Choroid plexus epithelial cell (primary cell): ENCODE measurements at regions not wholly inside any gene's neighbourhood (a gene's known extent, or its start where the extent isn't known, plus 50 kb on each side); places are given as distances from the start of the nearest gene placed in this dataset.

Experiments used
- DNase-seq: peaks from one replicate; pipeline ENCODE4 v3.0.0-alpha.2; 2010; ENCODE audit warnings: low read depth
- H3K4me3 ChIP-seq: 2 replicates; pipeline ENCODE4 v1.5.1; 2011; ENCODE audit warnings: low read depth, mild to moderate bottlenecking, control low read depth, low read length, moderate library complexity
- TF ChIP-seq, protein P1 (sequence below): conservative IDR thresholded peaks from 2 replicates; pipeline ENCODE4 v1.5.1; 2011; ENCODE audit warnings: low read depth, mild to moderate bottlenecking, control low read depth, inconsistent platforms, low read length, moderate library complexity

DNA sequence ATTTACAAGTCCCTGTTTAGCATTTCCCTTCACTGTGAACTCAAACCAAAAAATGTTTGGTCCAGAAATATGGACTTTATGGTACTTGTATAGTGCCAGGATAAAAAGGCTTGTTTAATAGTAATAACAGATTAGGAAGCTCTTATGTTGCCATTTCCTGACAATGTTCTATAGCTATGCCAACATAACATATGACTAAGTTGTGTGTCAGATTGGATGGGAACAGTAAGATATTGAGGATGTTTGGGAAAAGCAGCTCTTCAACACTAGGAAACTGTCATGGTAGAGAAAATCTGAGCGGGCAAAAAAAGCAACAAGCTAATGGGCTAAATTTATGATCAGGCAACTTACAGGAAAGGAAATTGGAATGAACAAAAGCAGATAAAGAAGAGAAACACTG is 287.1 kb upstream of the ADGRL4 start:
- no peak for DNase-seq
- TF ChIP-seq, protein P1, sequence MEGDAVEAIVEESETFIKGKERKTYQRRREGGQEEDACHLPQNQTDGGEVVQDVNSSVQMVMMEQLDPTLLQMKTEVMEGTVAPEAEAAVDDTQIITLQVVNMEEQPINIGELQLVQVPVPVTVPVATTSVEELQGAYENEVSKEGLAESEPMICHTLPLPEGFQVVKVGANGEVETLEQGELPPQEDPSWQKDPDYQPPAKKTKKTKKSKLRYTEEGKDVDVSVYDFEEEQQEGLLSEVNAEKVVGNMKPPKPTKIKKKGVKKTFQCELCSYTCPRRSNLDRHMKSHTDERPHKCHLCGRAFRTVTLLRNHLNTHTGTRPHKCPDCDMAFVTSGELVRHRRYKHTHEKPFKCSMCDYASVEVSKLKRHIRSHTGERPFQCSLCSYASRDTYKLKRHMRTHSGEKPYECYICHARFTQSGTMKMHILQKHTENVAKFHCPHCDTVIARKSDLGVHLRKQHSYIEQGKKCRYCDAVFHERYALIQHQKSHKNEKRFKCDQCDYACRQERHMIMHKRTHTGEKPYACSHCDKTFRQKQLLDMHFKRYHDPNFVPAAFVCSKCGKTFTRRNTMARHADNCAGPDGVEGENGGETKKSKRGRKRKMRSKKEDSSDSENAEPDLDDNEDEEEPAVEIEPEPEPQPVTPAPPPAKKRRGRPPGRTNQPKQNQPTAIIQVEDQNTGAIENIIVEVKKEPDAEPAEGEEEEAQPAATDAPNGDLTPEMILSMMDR = no peak
- no peak overlapping the region for H3K4me3 ChIP-seq

- DNase-seq = no peak
- no peak overlapping the region for H3K4me3 ChIP-seq
- TF ChIP-seq, protein P1 = no peak
Observed at GRCh38 chr1:79290927-79291474, 284.5 kb upstream of the ADGRL4 start.

- H3K4me3 ChIP-seq = no peak overlapping the region
- no peak for DNase-seq
- TF ChIP-seq, protein P1 = no peak
Observed at GRCh38 chr1:79287982-79288381, 281.5 kb upstream of the ADGRL4 start.

GRCh38 chr1:79285667-79286066 is 279.1 kb upstream of the ADGRL4 start:
- no peak for DNase-seq

DNA sequence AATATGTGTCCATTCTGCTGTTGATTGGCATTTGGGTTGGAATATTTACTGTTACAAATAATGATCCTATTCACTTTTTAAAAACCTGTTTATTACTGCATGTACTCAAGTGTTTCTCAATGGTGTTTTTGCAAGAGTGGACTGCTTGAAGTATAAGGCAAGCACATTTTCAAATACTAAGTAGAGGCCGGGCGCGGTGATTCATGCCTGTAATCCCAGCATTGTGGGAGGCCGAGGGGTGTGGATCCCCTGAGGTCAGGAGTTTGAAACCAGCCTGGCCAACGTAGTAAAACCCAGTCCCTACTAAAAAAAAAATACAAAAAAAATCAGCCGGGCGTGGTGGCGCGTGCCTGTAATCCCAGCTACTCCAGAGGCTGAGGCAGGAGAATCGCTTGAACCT is 276.9 kb upstream of the ADGRL4 start:
- TF ChIP-seq, protein P1 = no peak
- DNase-seq = no peak

More at GRCh38 chr1:79285667-79286066, 279.1 kb upstream of the ADGRL4 start:
- TF ChIP-seq, protein P1 = no peak
- no peak overlapping the region for H3K4me3 ChIP-seq

DNA sequence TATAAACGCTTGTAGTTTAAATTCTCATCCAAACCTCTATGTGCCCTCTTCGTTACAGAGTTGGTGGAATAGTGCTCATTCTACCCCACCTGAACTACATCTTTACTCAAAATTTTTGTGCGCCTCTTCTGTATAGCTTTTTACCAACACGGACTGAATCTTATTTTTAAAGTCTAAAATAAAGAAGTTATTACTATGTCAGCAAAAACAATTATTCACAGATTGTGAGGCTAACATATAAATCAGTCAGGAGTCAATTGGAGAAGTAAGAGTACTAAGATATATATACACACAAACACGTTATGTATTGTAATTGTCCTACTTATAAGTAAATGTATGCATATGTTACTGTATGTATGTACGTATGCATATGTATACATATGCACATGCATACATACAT is 274.9 kb upstream of the ADGRL4 start:
- TF ChIP-seq, protein P1 = no peak
- no peak overlapping the region for H3K4me3 ChIP-seq
- no peak for DNase-seq

More for the DNA sequence above, 276.9 kb upstream of the ADGRL4 start:
- no peak overlapping the region for H3K4me3 ChIP-seq

DNA sequence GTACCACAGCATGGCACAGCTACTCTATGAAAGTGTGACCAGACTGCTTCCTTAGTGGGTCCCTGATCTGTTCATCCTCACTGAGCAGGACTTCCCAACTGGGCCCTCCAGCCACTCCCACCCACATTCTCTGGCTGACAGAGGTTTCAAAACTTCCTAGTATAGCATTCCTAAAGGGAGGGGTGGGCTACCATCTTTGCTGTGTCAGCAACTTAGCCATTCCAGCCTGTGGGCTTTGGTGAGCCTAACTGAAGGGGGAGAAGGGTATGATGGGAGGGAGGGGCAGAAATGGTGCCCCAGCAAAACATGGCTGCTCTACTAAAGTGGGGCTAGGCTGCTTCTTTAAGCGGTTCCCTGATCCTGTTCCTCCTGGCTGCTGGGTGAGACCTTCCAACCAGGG is 265.2 kb upstream of the ADGRL4 start:
- DNase-seq = no peak
- TF ChIP-seq, protein P1 = no peak
- H3K4me3 ChIP-seq = no peak overlapping the region
